ENCODE measurements at regions not wholly inside any gene's neighbourhood (a gene's known extent, or its start where the extent isn't known, plus 50 kb on each side); places are given as distances from the start of the nearest gene placed in this dataset.

DNA sequence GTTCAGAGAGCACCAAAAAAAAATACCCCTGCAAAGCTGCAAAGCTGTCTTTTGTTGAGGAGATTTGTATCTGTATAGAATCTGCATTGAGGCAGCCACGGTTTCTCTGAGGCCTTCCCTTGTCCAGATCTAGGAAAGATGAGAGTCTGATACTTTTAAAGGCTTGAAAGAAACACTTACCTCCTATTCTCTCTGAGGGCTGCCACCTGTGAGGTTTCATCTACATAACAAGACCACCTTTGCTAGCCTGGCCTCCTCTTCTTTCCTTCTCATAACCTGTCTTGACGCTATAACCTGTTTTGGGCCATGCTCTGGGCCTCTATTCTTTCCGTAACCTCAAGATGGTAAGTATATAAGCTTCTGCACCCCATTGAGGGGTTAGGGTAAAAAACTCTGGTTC is 779.6 kb upstream of the HTR2C start:
- Histone ChIP-seq H3K4me1 (ENCODE audit: insufficient read depth, low read length, poor library complexity, severe bottlenecking) (no peaks in the 10 kb centered on the region), H3K36me3 (ENCODE audit: insufficient read depth, low read length) (no peaks in the 10 kb centered on the region), H3K4me2 (ENCODE audit: low read length) (no peak overlapping the region), H3K27ac (ENCODE audit: low read depth, low read length, poor library complexity, severe bottlenecking) (no peak overlapping the region), H2AFZ (ENCODE audit: low read length) (no peak overlapping the region), H3K9me2 (ENCODE audit: insufficient read depth, low read length) (no peaks in the 10 kb centered on the region), H3K9me3 (ENCODE audit: low read length) (no peaks in the 10 kb centered on the region), H3K79me2 (ENCODE audit: insufficient read depth, low read depth, low read length) (no peaks in the 10 kb centered on the region), H3K4me3 (ENCODE audit: low read depth, low read length, poor library complexity, severe bottlenecking) (no peak overlapping the region), H4K20me1 (ENCODE audit: insufficient read depth, low read length) (no peaks in the 10 kb centered on the region)
- DNase-seq (ENCODE audit: low spot score), result no peak
- TF ChIP-seq EZH2phosphoT487 (IDR thresholded peaks at IDR 0.05; ENCODE audit: borderline replicate concordance, low read depth, low read length), result no peak
- TF ChIP-seq, protein P1, sequence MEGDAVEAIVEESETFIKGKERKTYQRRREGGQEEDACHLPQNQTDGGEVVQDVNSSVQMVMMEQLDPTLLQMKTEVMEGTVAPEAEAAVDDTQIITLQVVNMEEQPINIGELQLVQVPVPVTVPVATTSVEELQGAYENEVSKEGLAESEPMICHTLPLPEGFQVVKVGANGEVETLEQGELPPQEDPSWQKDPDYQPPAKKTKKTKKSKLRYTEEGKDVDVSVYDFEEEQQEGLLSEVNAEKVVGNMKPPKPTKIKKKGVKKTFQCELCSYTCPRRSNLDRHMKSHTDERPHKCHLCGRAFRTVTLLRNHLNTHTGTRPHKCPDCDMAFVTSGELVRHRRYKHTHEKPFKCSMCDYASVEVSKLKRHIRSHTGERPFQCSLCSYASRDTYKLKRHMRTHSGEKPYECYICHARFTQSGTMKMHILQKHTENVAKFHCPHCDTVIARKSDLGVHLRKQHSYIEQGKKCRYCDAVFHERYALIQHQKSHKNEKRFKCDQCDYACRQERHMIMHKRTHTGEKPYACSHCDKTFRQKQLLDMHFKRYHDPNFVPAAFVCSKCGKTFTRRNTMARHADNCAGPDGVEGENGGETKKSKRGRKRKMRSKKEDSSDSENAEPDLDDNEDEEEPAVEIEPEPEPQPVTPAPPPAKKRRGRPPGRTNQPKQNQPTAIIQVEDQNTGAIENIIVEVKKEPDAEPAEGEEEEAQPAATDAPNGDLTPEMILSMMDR (conservative IDR thresholded peaks at IDR 0.05; ENCODE audit: low read length), result no peak
- ChIA-PET POLR2A (interaction anchor here (0.9 kb wide), 1 partner anchor 16 kb away, joined by 4 read pairs; no protein-coding TSS in a partner anchor), CTCF (ENCODE audit: unreplicated experiment) (no interaction called here)
- intact Hi-C loops (cut with micrococcal nuclease; ENCODE audit: unreplicated experiment), result no loop called here
- no TSS peak for BruUV-seq (replicated peaks)

GRCh38 chrX:113802837-113803236 is 781.0 kb upstream of the HTR2C start:
- Histone ChIP-seq H3K4me3 (ENCODE audit: low read depth, low read length, poor library complexity, severe bottlenecking) (no peak overlapping the region), H3K4me1 (ENCODE audit: insufficient read depth, low read length, poor library complexity, severe bottlenecking) (no peaks in the 10 kb centered on the region), H2AFZ (ENCODE audit: low read length) (no peak overlapping the region), H3K9me2 (ENCODE audit: insufficient read depth, low read length) (no peaks in the 10 kb centered on the region), H3K27ac (ENCODE audit: low read depth, low read length, poor library complexity, severe bottlenecking) (no peak overlapping the region), H3K79me2 (ENCODE audit: insufficient read depth, low read depth, low read length) (no peaks in the 10 kb centered on the region), H3K36me3 (ENCODE audit: insufficient read depth, low read length) (no peaks in the 10 kb centered on the region), H3K4me2 (ENCODE audit: low read length) (no peak overlapping the region), H4K20me1 (ENCODE audit: insufficient read depth, low read length) (no peaks in the 10 kb centered on the region), H3K9me3 (ENCODE audit: low read length) (no peaks in the 10 kb centered on the region)
- intact Hi-C loops (cut with micrococcal nuclease; ENCODE audit: unreplicated experiment), result no loop called here
- no peak for DNase-seq (ENCODE audit: low spot score)
- ChIA-PET CTCF (ENCODE audit: unreplicated experiment) (no interaction called here), POLR2A (no interaction called here)
- BruUV-seq (replicated peaks), result no TSS peak
- TF ChIP-seq EZH2phosphoT487 (IDR thresholded peaks at IDR 0.05; ENCODE audit: borderline replicate concordance, low read depth, low read length), result no peak
- TF ChIP-seq, protein P1 (conservative IDR thresholded peaks at IDR 0.05; ENCODE audit: low read length), result no peak

- H3K27ac ChIP-seq (ENCODE audit: low read depth, low read length, poor library complexity, severe bottlenecking), result no peak overlapping the region
- H3K4me3 ChIP-seq (ENCODE audit: low read depth, low read length, poor library complexity, severe bottlenecking), result no peak overlapping the region
- H2AFZ ChIP-seq (ENCODE audit: low read length), result no peak overlapping the region
- intact Hi-C loops (cut with micrococcal nuclease; ENCODE audit: unreplicated experiment), result no loop called here
- TF ChIP-seq, protein P1 (conservative IDR thresholded peaks at IDR 0.05; ENCODE audit: low read length), result no peak
- TF ChIP-seq EZH2phosphoT487 (IDR thresholded peaks at IDR 0.05; ENCODE audit: borderline replicate concordance, low read depth, low read length), result no peak
- ChIA-PET CTCF (ENCODE audit: unreplicated experiment) (no interaction called here), POLR2A (no interaction called here)
- no peaks in the 10 kb centered on the region for H3K4me1 ChIP-seq (ENCODE audit: insufficient read depth, low read length, poor library complexity, severe bottlenecking)
- no peaks in the 10 kb centered on the region for H3K79me2 ChIP-seq (ENCODE audit: insufficient read depth, low read depth, low read length)
- H3K36me3 ChIP-seq (ENCODE audit: insufficient read depth, low read length), result no peaks in the 10 kb centered on the region
- no peak overlapping the region for H3K4me2 ChIP-seq (ENCODE audit: low read length)
- no peaks in the 10 kb centered on the region for H4K20me1 ChIP-seq (ENCODE audit: insufficient read depth, low read length)
- no peak for DNase-seq (ENCODE audit: low spot score)
- H3K9me2 ChIP-seq (ENCODE audit: insufficient read depth, low read length), result no peaks in the 10 kb centered on the region
- BruUV-seq (replicated peaks), result no TSS peak
- H3K9me3 ChIP-seq (ENCODE audit: low read length), result no peaks in the 10 kb centered on the region
These were observed 782.9 kb upstream of the HTR2C start for GRCh38 chrX:113800955-113801354.

Measured in OCI-LY7 (cell line).